Activated naive CD4-positive, alpha-beta T cell treated with anti-CD3 and anti-CD28 coated beads, Interleukin-2, amount 10 ng/mL, durations not matched to agents 7 days and 5 days (primary cell): ENCODE measurements at regions not wholly inside any gene's neighbourhood (a gene's known extent, or its start where the extent isn't known, plus 50 kb on each side); places are given as distances from the start of the nearest gene placed in this dataset.

ENCODE experiments used
- CTCF ChIA-PET: fragments of 350-600 bp; sonication (Branson Sonifier 250); formaldehyde crosslinking; loops from one replicate; lab custom pipeline; 2021; ENCODE audit warnings: antibody characterized with exemption; lab: Charles Lee
- DNase-seq: peaks from one replicate; pipeline ENCODE4 v3.0.0-alpha.2; 2020
- H3K27ac Mint-ChIP-seq: one replicate; pipeline ENCODE4 v1.8.0; 2021; ENCODE audit warnings: mild to moderate bottlenecking, moderate library complexity, mixed read lengths
- H3K27me3 Mint-ChIP-seq: one replicate; pipeline ENCODE4 v1.8.0; 2021; ENCODE audit warnings: mild to moderate bottlenecking, mixed read lengths
- H3K36me3 Mint-ChIP-seq: one replicate; pipeline ENCODE4 v1.8.0; 2021; ENCODE audit warnings: mixed read lengths
- H3K4me1 Mint-ChIP-seq: one replicate; pipeline ENCODE4 v1.8.0; 2021; ENCODE audit warnings: mixed read lengths
- H3K4me3 Mint-ChIP-seq: one replicate; pipeline ENCODE4 v1.8.0; 2021; ENCODE audit warnings: mild to moderate bottlenecking, moderate library complexity, mixed read lengths
- H3K9me3 Mint-ChIP-seq: one replicate; pipeline ENCODE4 v1.8.0; 2021; ENCODE audit warnings: mixed read lengths

DNA sequence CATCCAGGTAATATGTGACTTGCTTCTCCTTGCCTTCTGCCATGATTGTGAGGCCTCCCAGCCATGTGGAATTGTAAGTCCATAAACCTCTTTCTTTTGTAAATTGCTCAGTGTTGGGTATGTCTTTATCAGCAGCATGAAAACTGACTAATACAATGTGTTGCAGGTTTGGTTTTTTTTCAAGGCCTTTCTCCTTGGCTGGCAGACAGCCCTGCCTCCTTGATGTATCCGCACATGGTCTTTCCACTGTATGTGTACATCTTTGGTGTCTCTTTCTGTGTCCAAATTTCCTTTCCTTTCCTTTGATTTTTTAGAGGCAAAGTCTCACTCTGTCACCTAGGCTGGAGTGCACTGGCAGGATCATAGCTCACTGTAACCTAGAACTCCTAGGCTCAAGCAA lies 260.1 kb downstream of the TUSC7 start:
- no peaks in the 10 kb centered on the region for H3K27me3 Mint-ChIP-seq
- peaks cover 2% of the 10 kb centered on the region for H3K9me3 Mint-ChIP-seq
- DNase-seq, result no peak
- H3K36me3 Mint-ChIP-seq, result no peaks in the 10 kb centered on the region
- no peak overlapping the region for H3K4me3 Mint-ChIP-seq
- CTCF ChIA-PET, result no interaction called here
- H3K4me1 Mint-ChIP-seq, result no peaks in the 10 kb centered on the region
- H3K27ac Mint-ChIP-seq, result no peak overlapping the region

DNA sequence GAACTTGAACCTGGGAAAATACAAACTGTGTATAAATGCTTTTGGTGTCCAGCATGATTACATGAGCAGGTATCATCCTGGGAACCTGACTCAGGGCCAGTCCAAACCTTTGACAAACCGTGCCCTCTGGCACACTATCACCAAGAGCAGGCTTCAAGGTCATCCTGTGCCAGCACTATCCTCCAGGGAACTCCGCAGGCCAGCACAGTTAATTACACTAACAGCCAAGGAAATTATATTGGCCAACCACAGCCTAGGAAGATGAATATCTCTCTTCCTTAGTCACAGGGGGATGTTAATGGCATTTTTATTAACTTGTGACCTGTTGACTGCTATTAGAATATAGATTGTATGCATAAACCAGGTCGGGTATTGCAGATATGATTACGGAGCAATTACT lies 262.0 kb downstream of the TUSC7 start:
- CTCF ChIA-PET, result no interaction called here
- Mint-ChIP-seq H3K9me3 (peaks cover 2% of the 10 kb centered on the region), H3K36me3 (no peaks in the 10 kb centered on the region), H3K27ac (no peak overlapping the region), H3K27me3 (no peaks in the 10 kb centered on the region), H3K4me1 (no peaks in the 10 kb centered on the region), H3K4me3 (no peak overlapping the region)
- no peak for DNase-seq

DNA sequence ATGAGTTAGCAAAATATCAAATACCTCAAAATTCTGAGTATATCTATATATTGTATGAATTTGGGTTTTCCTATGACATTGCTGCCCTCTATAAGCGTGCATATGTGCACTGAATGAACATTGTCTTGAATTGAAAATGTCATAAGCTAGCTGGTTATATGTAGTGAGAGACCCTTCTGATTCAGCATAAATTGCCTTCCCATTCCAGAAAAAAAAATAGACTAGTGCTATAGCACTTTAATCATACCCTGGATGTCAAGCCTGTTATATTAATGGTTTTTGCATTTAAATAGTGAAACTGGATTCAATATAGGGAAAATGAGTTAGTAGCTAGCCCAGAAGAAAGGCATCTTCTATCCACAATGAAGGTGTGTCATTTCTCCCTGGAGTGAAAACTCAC lies 265.1 kb downstream of the TUSC7 start:
- DNase-seq, result no peak
- CTCF ChIA-PET, result no interaction called here
- H3K4me3 Mint-ChIP-seq, result no peak overlapping the region
- no peaks in the 10 kb centered on the region for H3K9me3 Mint-ChIP-seq
- no peaks in the 10 kb centered on the region for H3K27me3 Mint-ChIP-seq
- no peaks in the 10 kb centered on the region for H3K36me3 Mint-ChIP-seq
- H3K4me1 Mint-ChIP-seq, result no peaks in the 10 kb centered on the region
- no peak overlapping the region for H3K27ac Mint-ChIP-seq

DNA sequence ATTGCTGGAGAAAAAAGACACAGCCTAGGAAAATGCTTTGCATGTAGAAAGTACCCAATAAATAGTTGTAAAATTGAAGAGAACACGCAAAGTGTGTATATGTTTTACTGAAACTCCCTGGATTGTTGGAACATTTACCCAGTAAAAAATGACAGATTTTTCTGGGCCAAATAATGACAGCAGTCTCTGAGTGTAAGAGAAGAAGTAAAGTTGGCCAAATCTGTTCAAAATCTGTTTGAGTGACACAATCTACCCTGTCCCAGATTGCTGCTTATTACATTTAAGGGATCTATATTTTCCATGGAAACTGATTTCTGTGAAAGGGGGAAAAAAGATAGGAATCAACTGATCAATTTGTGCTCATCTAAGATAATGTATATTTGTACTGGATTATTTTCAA lies 267.9 kb downstream of the TUSC7 start:
- CTCF ChIA-PET, result no interaction called here

DNA sequence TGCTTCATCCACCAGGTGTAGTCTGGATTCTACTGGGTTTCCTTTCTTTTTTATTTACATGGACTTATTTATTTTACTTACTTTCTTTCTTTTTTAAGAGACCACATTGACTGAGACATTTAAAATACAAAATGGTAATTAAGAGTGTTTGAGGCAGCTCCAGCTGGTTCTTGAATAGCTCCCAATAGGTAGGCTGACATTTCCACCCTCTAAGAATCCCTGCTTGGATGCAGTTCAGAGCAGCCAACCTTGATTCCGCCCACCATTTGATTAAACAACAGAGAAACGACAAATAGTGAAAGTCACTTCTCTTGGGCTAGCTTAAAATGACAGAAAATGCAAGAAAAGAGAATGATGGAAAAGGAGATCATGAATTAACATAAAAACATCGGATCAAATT lies 270.5 kb downstream of the TUSC7 start:
- Mint-ChIP-seq H3K27me3 (no peaks in the 10 kb centered on the region), H3K27ac (no peak overlapping the region)
- CTCF ChIA-PET, result no interaction called here

More for the DNA sequence above, 267.9 kb downstream of the TUSC7 start:
- Mint-ChIP-seq H3K27me3 (no peaks in the 10 kb centered on the region), H3K4me1 (no peaks in the 10 kb centered on the region), H3K27ac (no peak overlapping the region), H3K4me3 (no peak overlapping the region), H3K36me3 (no peaks in the 10 kb centered on the region), H3K9me3 (no peaks in the 10 kb centered on the region)
- DNase-seq, result no peak

DNA sequence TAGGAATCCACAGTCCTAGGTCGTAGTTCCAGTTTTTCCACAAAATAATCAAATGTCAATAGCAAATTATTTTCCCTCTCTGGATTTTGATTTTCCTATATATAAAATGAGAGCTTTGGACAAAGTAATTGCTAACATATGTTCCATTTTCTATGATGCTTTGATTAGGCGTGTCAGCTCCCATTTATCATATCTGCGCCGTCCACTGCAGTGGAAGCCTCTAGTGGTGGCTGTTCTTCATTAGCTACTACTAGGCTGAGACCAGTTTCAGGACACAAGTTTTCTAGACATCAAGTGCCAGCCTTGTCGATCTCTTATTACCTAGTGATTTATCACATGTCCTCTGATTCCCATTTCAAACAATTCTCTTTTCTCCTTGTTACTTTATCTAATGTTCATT lies 271.5 kb downstream of the TUSC7 start:
- peaks cover 2% of the 10 kb centered on the region for H3K9me3 Mint-ChIP-seq
- no peak overlapping the region for H3K4me3 Mint-ChIP-seq
- H3K4me1 Mint-ChIP-seq, result no peaks in the 10 kb centered on the region
- DNase-seq, result no peak
- H3K27me3 Mint-ChIP-seq, result no peaks in the 10 kb centered on the region
- CTCF ChIA-PET, result no interaction called here
- H3K27ac Mint-ChIP-seq, result no peak overlapping the region
- H3K36me3 Mint-ChIP-seq, result no peaks in the 10 kb centered on the region

More for the DNA sequence above, 270.5 kb downstream of the TUSC7 start:
- no peak for DNase-seq
- no peaks in the 10 kb centered on the region for H3K36me3 Mint-ChIP-seq
- no peaks in the 10 kb centered on the region for H3K4me1 Mint-ChIP-seq
- H3K4me3 Mint-ChIP-seq, result no peak overlapping the region
- no peaks in the 10 kb centered on the region for H3K9me3 Mint-ChIP-seq

DNA sequence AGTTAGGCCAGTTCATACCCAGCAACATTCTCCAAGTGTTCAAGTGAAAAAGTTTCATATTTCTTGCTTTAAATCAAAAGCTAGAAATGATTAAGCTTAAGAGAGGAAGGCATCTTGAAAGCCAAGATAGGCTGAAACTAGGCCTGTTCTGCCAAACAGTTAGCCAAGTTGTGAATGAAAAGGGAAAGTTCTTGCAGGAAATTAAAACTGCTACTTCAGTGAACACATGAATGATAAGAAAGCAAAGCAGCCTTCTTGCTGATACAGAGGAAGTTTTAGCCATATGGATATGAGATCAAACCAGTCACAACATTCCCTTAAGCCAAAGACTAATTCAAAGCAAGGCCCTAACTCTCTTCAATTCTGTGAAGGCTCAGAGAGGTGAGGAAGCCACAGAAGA lies 274.7 kb downstream of the TUSC7 start:
- H3K9me3 Mint-ChIP-seq, result peaks cover 2% of the 10 kb centered on the region
- DNase-seq, result no peak
- CTCF ChIA-PET, result no interaction called here
- H3K36me3 Mint-ChIP-seq, result no peaks in the 10 kb centered on the region
- no peaks in the 10 kb centered on the region for H3K4me1 Mint-ChIP-seq
- no peak overlapping the region for H3K4me3 Mint-ChIP-seq
- H3K27ac Mint-ChIP-seq, result no peak overlapping the region
- H3K27me3 Mint-ChIP-seq, result no peaks in the 10 kb centered on the region

DNA sequence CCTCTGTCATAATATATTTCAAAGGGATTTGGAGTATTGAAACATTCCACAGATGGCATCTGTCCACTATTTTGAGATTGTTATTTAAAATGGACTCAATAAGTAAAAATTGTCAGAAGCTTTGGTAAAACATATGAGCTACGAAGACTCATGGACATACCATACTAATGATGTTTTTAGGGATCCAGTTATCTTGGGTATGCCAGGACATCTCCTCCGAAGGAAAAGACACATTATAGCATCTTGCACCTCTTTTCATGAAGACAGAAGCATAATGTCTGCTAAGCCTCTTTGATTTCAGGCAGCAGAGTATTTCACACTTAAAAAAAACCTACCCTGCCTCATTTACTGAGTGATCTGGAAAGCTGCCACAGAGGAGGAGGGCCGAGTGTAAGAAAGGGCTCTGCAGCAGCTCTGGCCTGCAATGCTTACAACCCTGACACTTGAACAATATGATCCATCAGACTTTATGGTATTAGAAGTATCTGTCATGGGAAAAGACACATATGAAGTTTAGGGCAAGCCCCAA lies 284.8 kb downstream of the TUSC7 start:
- no peaks in the 10 kb centered on the region for H3K4me1 Mint-ChIP-seq
- H3K9me3 Mint-ChIP-seq, result no peaks in the 10 kb centered on the region
- CTCF ChIA-PET, result no interaction called here
- H3K27ac Mint-ChIP-seq, result no peak overlapping the region
- no peaks in the 10 kb centered on the region for H3K27me3 Mint-ChIP-seq
- no peak overlapping the region for H3K4me3 Mint-ChIP-seq
- no peak for DNase-seq
- H3K36me3 Mint-ChIP-seq, result no peaks in the 10 kb centered on the region

DNA sequence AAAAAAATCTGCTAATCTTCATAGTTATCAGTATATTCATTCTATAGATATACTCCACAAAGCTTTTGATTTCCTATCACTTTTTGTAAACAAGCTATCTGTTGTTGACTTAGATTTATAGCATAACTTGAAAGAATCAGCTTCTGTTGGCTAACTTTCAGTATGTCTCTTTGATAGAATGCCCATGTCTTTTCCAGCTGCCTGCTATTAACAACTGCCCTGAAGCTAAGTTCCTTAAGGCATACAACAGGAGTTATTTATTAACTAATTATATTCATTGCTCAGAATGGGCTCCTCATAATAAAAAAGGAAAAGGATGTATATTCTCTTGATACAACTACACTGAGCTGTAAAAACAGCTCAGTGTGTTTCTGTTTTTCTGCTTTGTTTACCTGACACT lies 293.9 kb downstream of the TUSC7 start:
- Mint-ChIP-seq H3K9me3 (no peaks in the 10 kb centered on the region), H3K4me3 (no peak overlapping the region), H3K27me3 (no peaks in the 10 kb centered on the region), H3K4me1 (no peaks in the 10 kb centered on the region), H3K36me3 (no peaks in the 10 kb centered on the region), H3K27ac (no peak overlapping the region)
- no peak for DNase-seq
- CTCF ChIA-PET, result no interaction called here

DNA sequence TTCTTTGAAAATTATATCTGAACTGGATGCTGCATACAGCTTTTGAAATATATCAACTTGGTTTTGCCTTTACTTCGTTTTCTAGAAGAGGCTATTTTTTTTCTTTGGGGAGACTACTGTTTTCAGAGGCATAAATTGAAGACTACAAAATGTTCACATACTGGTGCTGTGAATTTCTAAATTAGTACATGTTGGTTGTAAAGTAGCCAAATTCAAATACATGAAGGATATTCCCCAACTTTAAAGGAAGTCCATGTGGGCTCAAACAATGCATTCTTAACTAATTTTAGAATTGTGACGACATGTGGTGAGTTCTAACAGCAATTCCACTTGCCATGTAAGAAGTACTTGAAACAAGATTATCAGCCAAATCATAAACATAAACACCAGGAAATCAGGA lies 295.7 kb downstream of the TUSC7 start:
- CTCF ChIA-PET, result no interaction called here

DNA sequence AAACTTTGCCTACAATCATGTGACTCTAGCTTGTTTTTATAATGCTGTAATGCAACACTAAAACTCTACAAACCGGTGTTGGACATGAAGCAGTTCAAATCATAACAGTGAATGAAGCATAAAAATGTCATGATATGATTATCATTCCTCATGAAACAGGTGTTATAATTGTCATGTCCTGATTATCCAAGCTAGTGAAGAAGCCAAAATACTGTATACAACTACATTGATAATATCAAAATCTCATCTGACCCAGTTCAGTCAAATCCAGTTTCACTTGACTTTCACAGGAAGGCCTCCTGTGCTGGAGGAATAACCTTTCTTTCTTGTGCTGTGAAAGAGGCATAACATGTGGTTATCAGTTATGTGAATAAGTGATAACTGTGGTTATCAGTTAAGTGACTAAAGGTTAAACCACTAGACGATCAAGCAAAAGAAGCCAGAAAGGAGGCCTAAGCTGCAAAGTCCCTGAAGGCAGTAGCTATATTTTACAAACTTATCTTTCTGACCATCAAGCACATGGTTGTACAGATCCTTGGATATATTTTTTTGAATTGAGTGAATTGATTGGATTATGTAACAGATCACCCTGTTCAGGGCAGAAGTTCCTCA lies 296.4 kb downstream of the TUSC7 start:
- Mint-ChIP-seq H3K4me1 (no peaks in the 10 kb centered on the region), H3K4me3 (no peak overlapping the region), H3K27ac (no peak overlapping the region), H3K36me3 (no peaks in the 10 kb centered on the region), H3K9me3 (no peaks in the 10 kb centered on the region), H3K27me3 (no peaks in the 10 kb centered on the region)
- CTCF ChIA-PET, result no interaction called here
- DNase-seq, result no peak

More for the DNA sequence above, 295.7 kb downstream of the TUSC7 start:
- no peaks in the 10 kb centered on the region for H3K9me3 Mint-ChIP-seq
- H3K4me3 Mint-ChIP-seq, result no peak overlapping the region
- no peaks in the 10 kb centered on the region for H3K27me3 Mint-ChIP-seq
- H3K27ac Mint-ChIP-seq, result no peak overlapping the region
- H3K36me3 Mint-ChIP-seq, result no peaks in the 10 kb centered on the region
- no peak for DNase-seq
- no peaks in the 10 kb centered on the region for H3K4me1 Mint-ChIP-seq

DNA sequence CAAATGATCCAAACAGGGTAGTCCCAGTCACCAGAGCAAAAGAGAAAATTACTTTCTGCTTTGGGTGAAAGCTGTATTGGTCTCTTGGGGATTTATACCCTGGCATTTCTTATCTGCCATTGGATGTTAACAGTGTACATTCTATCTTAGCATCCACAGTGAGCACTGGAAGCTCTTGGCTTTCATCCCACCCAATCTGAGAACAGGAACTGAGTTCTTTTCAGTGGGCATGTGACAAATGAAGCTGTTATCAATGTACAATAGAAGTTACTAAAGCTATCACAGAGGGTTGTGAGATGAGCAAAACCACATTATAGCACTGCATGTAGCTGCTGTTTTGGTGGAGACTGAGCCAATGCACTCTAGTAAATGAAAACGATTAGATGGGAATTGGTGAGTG lies 300.7 kb downstream of the TUSC7 start:
- H3K9me3 Mint-ChIP-seq, result no peaks in the 10 kb centered on the region
- no peak for DNase-seq
- no peaks in the 10 kb centered on the region for H3K36me3 Mint-ChIP-seq
- H3K27me3 Mint-ChIP-seq, result no peaks in the 10 kb centered on the region
- H3K27ac Mint-ChIP-seq, result no peak overlapping the region
- H3K4me3 Mint-ChIP-seq, result no peak overlapping the region
- H3K4me1 Mint-ChIP-seq, result no peaks in the 10 kb centered on the region
- CTCF ChIA-PET, result no interaction called here

DNA sequence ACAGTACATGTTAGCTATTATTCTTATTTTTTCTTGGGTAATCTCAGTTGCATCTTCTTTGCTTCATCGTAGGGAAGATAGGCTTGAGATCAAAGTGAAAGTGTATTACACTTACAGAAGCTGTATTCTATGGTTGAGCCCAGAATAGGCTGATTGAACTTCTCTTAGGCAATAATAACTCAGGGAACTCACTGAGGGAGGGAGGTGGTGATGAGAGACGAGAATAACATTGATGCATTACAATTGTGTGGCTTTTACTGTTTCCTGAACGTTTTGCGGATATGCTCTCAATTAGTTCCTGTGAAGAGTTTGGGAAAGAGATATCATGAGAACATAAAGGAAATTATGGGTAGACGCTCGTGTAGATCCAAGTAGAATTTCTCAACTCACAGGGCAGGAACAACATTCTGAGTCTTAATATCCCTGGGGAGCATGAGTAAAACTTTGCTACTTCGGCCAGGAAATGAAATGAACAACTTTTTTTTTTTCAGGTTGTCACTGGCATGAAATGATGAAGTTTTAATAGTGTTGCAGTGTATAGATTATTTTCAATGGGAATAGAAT lies 302.2 kb downstream of the TUSC7 start:
- no peaks in the 10 kb centered on the region for H3K9me3 Mint-ChIP-seq
- H3K4me1 Mint-ChIP-seq, result no peaks in the 10 kb centered on the region
- H3K27ac Mint-ChIP-seq, result no peak overlapping the region
- CTCF ChIA-PET, result no interaction called here
- no peaks in the 10 kb centered on the region for H3K27me3 Mint-ChIP-seq
- no peaks in the 10 kb centered on the region for H3K36me3 Mint-ChIP-seq
- no peak for DNase-seq
- H3K4me3 Mint-ChIP-seq, result no peak overlapping the region

DNA sequence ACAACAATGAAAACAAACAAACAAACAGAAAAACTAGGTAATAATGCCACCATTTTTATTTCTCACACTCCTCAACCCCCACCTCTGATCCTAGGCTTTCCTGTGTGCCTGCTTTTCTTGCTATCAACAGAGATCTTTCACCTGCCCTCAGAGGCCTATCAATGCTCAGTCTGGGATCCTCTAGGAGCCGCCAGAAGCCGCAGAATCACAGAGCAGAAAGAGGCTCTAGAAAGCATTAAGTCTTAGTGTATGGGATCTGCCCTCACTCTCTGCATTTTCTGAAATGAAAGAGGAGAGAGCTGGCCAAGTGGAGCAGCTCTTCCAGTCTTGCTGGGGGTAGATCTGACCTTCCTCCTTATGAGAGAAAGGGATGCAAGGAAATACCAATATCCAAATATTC lies 306.8 kb downstream of the TUSC7 start:
- DNase-seq, result no peak
- CTCF ChIA-PET, result no interaction called here
- H3K27me3 Mint-ChIP-seq, result no peaks in the 10 kb centered on the region
- H3K27ac Mint-ChIP-seq, result no peak overlapping the region
- H3K4me1 Mint-ChIP-seq, result no peaks in the 10 kb centered on the region
- no peaks in the 10 kb centered on the region for H3K9me3 Mint-ChIP-seq
- no peaks in the 10 kb centered on the region for H3K36me3 Mint-ChIP-seq
- no peak overlapping the region for H3K4me3 Mint-ChIP-seq

DNA sequence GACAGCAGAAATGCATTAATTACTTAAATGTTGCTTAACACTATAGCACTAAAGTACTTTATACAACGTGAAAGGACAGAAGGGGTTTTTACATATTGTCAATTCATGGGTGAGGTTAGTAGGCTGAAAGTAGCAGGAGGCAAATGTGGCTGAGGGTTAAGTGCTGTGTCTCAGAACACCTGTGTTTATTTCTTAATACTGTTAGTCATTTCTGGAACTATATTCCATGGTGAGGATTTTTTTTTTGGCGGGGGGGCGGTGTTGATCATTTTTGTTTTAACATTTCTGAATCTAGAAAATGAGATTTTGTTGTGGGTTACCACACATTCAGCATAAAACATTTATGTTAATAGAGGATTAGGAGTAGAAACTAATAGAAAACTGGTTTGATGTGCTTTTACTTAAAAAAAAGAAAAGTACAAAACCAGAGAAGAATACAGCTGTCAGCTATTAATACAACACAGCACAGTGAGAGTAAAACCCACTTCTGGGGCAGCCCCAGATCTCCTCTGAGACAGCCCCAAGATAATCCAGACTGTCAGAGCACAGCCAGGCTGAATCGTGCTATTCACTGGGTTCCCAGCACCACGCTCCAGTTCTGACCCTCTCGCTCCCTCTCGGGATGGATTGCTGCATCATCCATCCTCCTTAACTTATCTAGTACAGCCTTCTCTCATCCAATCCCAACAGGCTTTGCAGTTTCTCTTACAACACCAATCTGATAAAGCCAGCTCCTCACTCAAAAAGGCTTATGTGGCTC lies 307.7 kb downstream of the TUSC7 start:
- DNase-seq, result no peak
- Mint-ChIP-seq H3K36me3 (no peaks in the 10 kb centered on the region), H3K4me1 (no peaks in the 10 kb centered on the region), H3K9me3 (no peaks in the 10 kb centered on the region), H3K4me3 (no peak overlapping the region), H3K27me3 (no peaks in the 10 kb centered on the region), H3K27ac (no peak overlapping the region)
- CTCF ChIA-PET, result no interaction called here
